Keratinocyte (primary cell): ENCODE measurements at regions not wholly inside any gene's neighbourhood (a gene's known extent, or its start where the extent isn't known, plus 50 kb on each side); places are given as distances from the start of the nearest gene placed in this dataset.

ENCODE experiments used
- DNase-seq: peaks from one replicate; pipeline ENCODE4 v3.0.0-alpha.2; 2011; ENCODE audit warnings: low read depth, missing footprints, low spot score
- FAIRE-seq: peaks from 2 replicates; lab custom pipeline; 2011; peaks lifted over from hg19 to GRCh38; lab: Jason Lieb, UNC
- H2AFZ ChIP-seq: 2 replicates; pipeline ENCODE4 v1.6.0; 2012; ENCODE audit warnings: low read length, control low read depth, inconsistent platforms; ENCODE audit not compliant: control insufficient read depth
- H3K27ac ChIP-seq: 2 replicates; pipeline ENCODE4 v1.5.1; 2011; ENCODE audit warnings: low read length; ENCODE audit not compliant: control insufficient read depth, insufficient read depth
- H3K27me3 ChIP-seq: 3 replicates; pipeline ENCODE4 v1.6.0; 2011; ENCODE audit warnings: low read length; ENCODE audit not compliant: control insufficient read depth, insufficient read depth; ENCODE audit errors: extremely low read depth
- H3K36me3 ChIP-seq, 2 experiments: 2 replicates in 1 of 2; 3 replicates in 1 of 2; pipeline ENCODE4 v1.5.1; 2011; ENCODE audit warnings: low read length in 2 of 2, mild to moderate bottlenecking in 1 of 2; ENCODE audit not compliant: control insufficient read depth in 2 of 2, insufficient read depth in 2 of 2; ENCODE audit errors: extremely low read depth in 1 of 2
- H3K4me1 ChIP-seq: 3 replicates; pipeline ENCODE4 v1.5.1; 2011; ENCODE audit warnings: low read length; ENCODE audit not compliant: control insufficient read depth, insufficient read depth; ENCODE audit errors: extremely low read depth
- H3K4me2 ChIP-seq: 3 replicates; pipeline ENCODE4 v1.6.0; 2011; ENCODE audit warnings: low read depth, low read length; ENCODE audit not compliant: control insufficient read depth, insufficient read depth; ENCODE audit errors: extremely low read depth
- H3K4me3 ChIP-seq, 3 experiments: fragments of 200-600 bp in 1 of 3; sonication (generic) in 1 of 3; 2 replicates in 2 of 3; 3 replicates in 1 of 3; pipeline ENCODE4 v1.5.1; 2011 to 2016; ENCODE audit warnings: low read length in 3 of 3, mild to moderate bottlenecking in 3 of 3, control low read depth in 2 of 3, inconsistent platforms in 1 of 3, low read depth in 1 of 3, mixed read lengths in 1 of 3, mixed run types in 1 of 3, moderate library complexity in 1 of 3; ENCODE audit not compliant: control insufficient read depth in 2 of 3, insufficient read depth in 2 of 3; ENCODE audit errors: extremely low read depth in 1 of 3
- H3K79me2 ChIP-seq: 2 replicates; pipeline ENCODE4 v1.6.0; 2012; ENCODE audit warnings: low read length; ENCODE audit not compliant: control insufficient read depth, insufficient read depth
- H3K9ac ChIP-seq: 3 replicates; pipeline ENCODE4 v1.6.0; 2011; ENCODE audit warnings: low read length; ENCODE audit not compliant: control insufficient read depth, insufficient read depth; ENCODE audit errors: extremely low read depth
- H3K9me1 ChIP-seq: 3 replicates; pipeline ENCODE4 v1.6.0; 2011; ENCODE audit warnings: low read length; ENCODE audit not compliant: control insufficient read depth, insufficient read depth; ENCODE audit errors: extremely low read depth
- H3K9me3 ChIP-seq: 2 replicates; pipeline ENCODE4 v1.5.1; 2012; ENCODE audit warnings: low read depth, low read length; ENCODE audit not compliant: control insufficient read depth
- H4K20me1 ChIP-seq: 3 replicates; pipeline ENCODE4 v1.6.0; 2011; ENCODE audit warnings: low read length; ENCODE audit not compliant: control insufficient read depth, insufficient read depth; ENCODE audit errors: extremely low read depth
- EZH2 ChIP-seq: IDR thresholded peaks from one replicate; pipeline ENCODE4 v1.6.1; 2012; ENCODE audit warnings: inconsistent platforms, mild to moderate bottlenecking, low read length, moderate library complexity
- dilution Hi-C: fragments of 300-500 bp; cut with MboI; formaldehyde crosslinking; loops from one replicate; pipeline ENCODE4 v1.7.0; 2020; ENCODE audit warnings: low sequenced_read_pairs; ENCODE audit not compliant: extremely low pct_ligation_motif_present
- TF ChIP-seq, protein P1 (sequence below), 3 experiments: IDR thresholded peaks in 1 of 3; conservative IDR thresholded peaks in 1 of 3; optimal IDR thresholded peaks in 1 of 3; 2 replicates in 2 of 3; 3 replicates in 1 of 3; pipeline versions ENCODE3 to v1.5.1; 2011; ENCODE audit warnings: low read length in 3 of 3, mild to moderate bottlenecking in 3 of 3, moderate library complexity in 2 of 3, control low read depth in 1 of 3, inconsistent platforms in 1 of 3; ENCODE audit not compliant: insufficient read depth in 2 of 3; ENCODE audit errors: extremely low read depth in 1 of 3

DNA sequence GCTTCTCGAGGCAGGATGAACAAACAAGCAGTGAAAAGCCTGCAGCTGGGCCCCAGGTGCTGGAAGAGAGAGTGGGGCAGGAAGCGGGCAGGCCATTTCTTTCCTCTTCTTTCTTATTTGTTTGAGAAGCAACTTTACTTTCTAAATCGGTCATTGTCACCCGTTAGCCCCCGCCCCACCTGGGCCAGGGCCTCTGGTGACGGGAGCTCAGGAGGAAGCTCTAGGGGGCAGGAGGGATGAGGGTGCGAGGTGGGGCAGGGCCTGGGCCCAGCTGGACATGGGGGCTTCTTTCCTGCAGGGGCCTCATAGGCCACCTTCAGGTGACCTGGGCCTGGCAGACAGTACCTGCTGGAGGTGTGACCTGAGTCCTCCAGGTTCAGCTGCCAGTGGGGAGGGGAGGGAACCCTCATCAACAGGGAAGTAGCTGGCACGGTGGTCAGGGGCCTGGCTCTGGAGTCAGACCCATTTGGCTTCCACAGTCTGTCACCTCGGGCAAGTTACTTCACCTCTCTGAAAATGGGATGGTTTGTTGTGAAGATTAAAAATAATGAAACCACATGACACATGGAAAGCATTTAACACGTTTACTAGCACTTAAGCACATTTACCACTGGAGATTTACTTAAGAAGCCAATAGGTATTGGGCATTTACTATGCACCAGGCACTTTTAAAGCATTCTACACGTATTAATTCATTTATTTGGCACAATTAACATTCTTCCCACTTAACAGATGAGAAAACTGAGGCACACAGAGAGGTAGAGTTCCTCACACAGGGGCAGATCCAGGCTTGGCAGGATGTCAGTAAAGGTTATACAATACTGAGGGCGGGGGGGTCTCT, 54.1 kb upstream of the ID3 start:
- dilution Hi-C loops: no loop called here
- Histone ChIP-seq H2AFZ (no peak overlapping the region), H3K9me1 (no peaks in the 10 kb centered on the region), H3K9me3 (no peaks in the 10 kb centered on the region), H3K79me2 (no peaks in the 10 kb centered on the region), H3K4me2 (no peak overlapping the region), H3K27me3 (no peaks in the 10 kb centered on the region), H3K27ac (no peak overlapping the region), H3K4me3 (no peak overlapping the region), H3K36me3 (no peaks in the 10 kb centered on the region), H3K9ac (no peak overlapping the region), H3K4me1 (no peaks in the 10 kb centered on the region), H4K20me1 (no peaks in the 10 kb centered on the region)
- DNase-seq (no peak), FAIRE-seq (no peak)
- no peak for TF ChIP-seq EZH2
- TF ChIP-seq, protein P1, sequence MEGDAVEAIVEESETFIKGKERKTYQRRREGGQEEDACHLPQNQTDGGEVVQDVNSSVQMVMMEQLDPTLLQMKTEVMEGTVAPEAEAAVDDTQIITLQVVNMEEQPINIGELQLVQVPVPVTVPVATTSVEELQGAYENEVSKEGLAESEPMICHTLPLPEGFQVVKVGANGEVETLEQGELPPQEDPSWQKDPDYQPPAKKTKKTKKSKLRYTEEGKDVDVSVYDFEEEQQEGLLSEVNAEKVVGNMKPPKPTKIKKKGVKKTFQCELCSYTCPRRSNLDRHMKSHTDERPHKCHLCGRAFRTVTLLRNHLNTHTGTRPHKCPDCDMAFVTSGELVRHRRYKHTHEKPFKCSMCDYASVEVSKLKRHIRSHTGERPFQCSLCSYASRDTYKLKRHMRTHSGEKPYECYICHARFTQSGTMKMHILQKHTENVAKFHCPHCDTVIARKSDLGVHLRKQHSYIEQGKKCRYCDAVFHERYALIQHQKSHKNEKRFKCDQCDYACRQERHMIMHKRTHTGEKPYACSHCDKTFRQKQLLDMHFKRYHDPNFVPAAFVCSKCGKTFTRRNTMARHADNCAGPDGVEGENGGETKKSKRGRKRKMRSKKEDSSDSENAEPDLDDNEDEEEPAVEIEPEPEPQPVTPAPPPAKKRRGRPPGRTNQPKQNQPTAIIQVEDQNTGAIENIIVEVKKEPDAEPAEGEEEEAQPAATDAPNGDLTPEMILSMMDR (optimal IDR thresholded peaks at IDR 0.05 in 1 of 3, IDR thresholded peaks at IDR 0.05 in 1 of 3, conservative IDR thresholded peaks at IDR 0.05 in 1 of 3; ENCODE audit: extremely low read depth in 1 of 3, insufficient read depth in 2 of 3, low read length in 3 of 3): no peak

DNA sequence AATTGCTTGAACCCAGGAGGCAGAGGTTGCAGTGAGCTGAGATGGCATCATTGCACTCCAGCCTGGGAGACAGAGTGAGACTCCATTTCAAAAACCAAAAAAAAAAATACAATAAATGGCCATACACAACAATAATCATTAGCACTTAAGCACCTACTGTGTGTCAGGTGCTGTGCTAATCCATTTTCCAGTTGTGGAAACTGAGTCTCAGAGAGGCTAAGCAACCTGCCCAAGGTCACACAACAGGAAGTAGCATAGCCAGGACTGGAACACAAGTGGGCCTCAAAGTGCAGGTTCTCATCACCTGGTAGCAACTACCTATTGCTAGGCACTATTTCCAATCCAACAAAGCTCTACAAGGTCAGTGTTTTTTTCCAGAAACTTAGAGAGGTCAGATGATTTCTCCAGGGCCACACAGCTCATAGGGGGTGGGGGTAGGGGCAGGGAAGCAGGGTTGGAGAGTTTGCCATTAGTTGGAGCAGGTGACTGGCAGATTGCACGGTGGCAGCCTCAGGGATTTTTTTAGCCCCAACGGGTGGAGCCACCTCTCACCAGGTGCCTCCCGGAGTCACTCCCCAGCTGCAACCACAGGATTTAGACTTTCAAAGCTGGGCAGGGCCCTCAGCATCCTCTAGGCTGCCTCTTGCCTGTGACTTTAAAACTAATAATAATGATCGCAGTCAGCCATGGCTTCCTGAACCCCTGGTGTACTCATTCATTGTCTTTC, 52.5 kb upstream of the ID3 start:
- no peak overlapping the region for H3K4me2 ChIP-seq
- FAIRE-seq (no peak), DNase-seq (no peak)
- H4K20me1 ChIP-seq: no peaks in the 10 kb centered on the region
- H3K27ac ChIP-seq: no peak overlapping the region
- no peak overlapping the region for H2AFZ ChIP-seq
- dilution Hi-C loops: no loop called here
- no peak overlapping the region for H3K4me3 ChIP-seq
- H3K9me3 ChIP-seq: no peaks in the 10 kb centered on the region
- H3K4me1 ChIP-seq: no peaks in the 10 kb centered on the region
- TF ChIP-seq EZH2: no peak
- TF ChIP-seq, protein P1 (optimal IDR thresholded peaks at IDR 0.05 in 1 of 3, IDR thresholded peaks at IDR 0.05 in 1 of 3, conservative IDR thresholded peaks at IDR 0.05 in 1 of 3; ENCODE audit: extremely low read depth in 1 of 3, insufficient read depth in 2 of 3, low read length in 3 of 3): no peak
- H3K27me3 ChIP-seq: peaks cover 3% of the 10 kb centered on the region
- no peaks in the 10 kb centered on the region for H3K36me3 ChIP-seq
- no peaks in the 10 kb centered on the region for H3K9me1 ChIP-seq
- H3K79me2 ChIP-seq: no peaks in the 10 kb centered on the region
- H3K9ac ChIP-seq: no peak overlapping the region
